Skeletal muscle cell (primary cell): ENCODE measurements at regions not wholly inside any gene's neighbourhood (a gene's known extent, or its start where the extent isn't known, plus 50 kb on each side); places are given as distances from the start of the nearest gene placed in this dataset.
"Not testable (repeated sequence)": the region's sequence is repeated elsewhere in the genome, so short reads cannot be mapped to it uniquely, and the experiment has no call there.

Experiments
- DNase-seq: peaks from one replicate; pipeline ENCODE4 v3.0.0-alpha.2; 2010; ENCODE audit warnings: low read depth
- H3K4me3 ChIP-seq: 2 replicates; pipeline ENCODE4 v1.5.1; 2011; ENCODE audit warnings: low read depth, mild to moderate bottlenecking, control low read depth, low read length, moderate library complexity

- not testable (repeated sequence) for DNase-seq, H3K4me3 ChIP-seq
Observed at GRCh38 chr21:10362816-10363215, 158.6 kb upstream of the TPTE start.

GRCh38 chr21:10363321-10363720, 158.1 kb upstream of the TPTE start:
- H3K4me3 ChIP-seq = not testable (repeated sequence)

GRCh38 chr21:10366210-10366609, 155.2 kb upstream of the TPTE start:
- DNase-seq = not testable (repeated sequence)

More at GRCh38 chr21:10363321-10363720, 158.1 kb upstream of the TPTE start:
- not testable (repeated sequence) for DNase-seq

GRCh38 chr21:10367586-10367985, 153.8 kb upstream of the TPTE start:
- not testable (repeated sequence) for H3K4me3 ChIP-seq, DNase-seq

More at GRCh38 chr21:10366210-10366609, 155.2 kb upstream of the TPTE start:
- H3K4me3 ChIP-seq = not testable (repeated sequence)

- DNase-seq, H3K4me3 ChIP-seq: not testable (repeated sequence)
Observed at GRCh38 chr21:10368323-10368798, 153.0 kb upstream of the TPTE start.

- DNase-seq, H3K4me3 ChIP-seq: not testable (repeated sequence)
Observed at GRCh38 chr21:10369289-10369688, 152.1 kb upstream of the TPTE start.

GRCh38 chr21:10377758-10378157, 143.6 kb upstream of the TPTE start:
- H3K4me3 ChIP-seq, DNase-seq: not testable (repeated sequence)

- not testable (repeated sequence) for H3K4me3 ChIP-seq, DNase-seq
Observed at GRCh38 chr21:10379816-10380215, 141.6 kb upstream of the TPTE start.

- H3K4me3 ChIP-seq, DNase-seq: not testable (repeated sequence)
Observed at GRCh38 chr21:10381687-10382060, 139.7 kb upstream of the TPTE start.

GRCh38 chr21:10382135-10382534, 139.2 kb upstream of the TPTE start:
- not testable (repeated sequence) for DNase-seq, H3K4me3 ChIP-seq

- DNase-seq, H3K4me3 ChIP-seq: not testable (repeated sequence)
Observed at GRCh38 chr21:10382580-10382979, 138.8 kb upstream of the TPTE start.

GRCh38 chr21:10383571-10383970, 137.8 kb upstream of the TPTE start:
- H3K4me3 ChIP-seq, DNase-seq: not testable (repeated sequence)

GRCh38 chr21:10384304-10384861, 137.0 kb upstream of the TPTE start:
- DNase-seq, H3K4me3 ChIP-seq: not testable (repeated sequence)

GRCh38 chr21:10385202-10385601, 136.2 kb upstream of the TPTE start:
- DNase-seq, H3K4me3 ChIP-seq: not testable (repeated sequence)

- DNase-seq, H3K4me3 ChIP-seq: not testable (repeated sequence)
Observed at GRCh38 chr21:10385898-10386527, 135.4 kb upstream of the TPTE start.

- H3K4me3 ChIP-seq = not testable (repeated sequence)
Observed at GRCh38 chr21:10387692-10388450, 133.5 kb upstream of the TPTE start.

GRCh38 chr21:10388625-10389024, 132.8 kb upstream of the TPTE start:
- not testable (repeated sequence) for H3K4me3 ChIP-seq, DNase-seq

More at GRCh38 chr21:10387692-10388450, 133.5 kb upstream of the TPTE start:
- not testable (repeated sequence) for DNase-seq

GRCh38 chr21:10392301-10392700, 129.1 kb upstream of the TPTE start:
- not testable (repeated sequence) for DNase-seq, H3K4me3 ChIP-seq

- DNase-seq, H3K4me3 ChIP-seq: not testable (repeated sequence)
Observed at GRCh38 chr21:10395963-10396362, 125.4 kb upstream of the TPTE start.

- not testable (repeated sequence) for DNase-seq
Observed at GRCh38 chr21:10397495-10397915, 123.9 kb upstream of the TPTE start.

More at GRCh38 chr21:10397495-10397915, 123.9 kb upstream of the TPTE start:
- H3K4me3 ChIP-seq = not testable (repeated sequence)
